Hepatocyte (in vitro differentiated cells): ENCODE measurements at regions not wholly inside any gene's neighbourhood (a gene's known extent, or its start where the extent isn't known, plus 50 kb on each side); places are given as distances from the start of the nearest gene placed in this dataset.

Experiments
- CTCF ChIP-seq: fragments of 200-600 bp; sonication (generic); IDR thresholded peaks from 2 replicates; pipeline ENCODE4 v1.5.1; 2016; ENCODE audit warnings: antibody characterized with exemption, mild to moderate bottlenecking; ENCODE audit not compliant: poor library complexity
- EZH2 ChIP-seq: fragments of 200-600 bp; sonication (generic); IDR thresholded peaks from 2 replicates; pipeline ENCODE4 v1.6.1; 2016; ENCODE audit warnings: antibody characterized with exemption, mild to moderate bottlenecking, borderline replicate concordance

- no peak for TF ChIP-seq EZH2
- no peak for TF ChIP-seq CTCF
Observed at GRCh38 chr6:11333132-11333849, 100.8 kb upstream of the NEDD9 start.
